ENCODE measurements at regions not wholly inside any gene's neighbourhood (a gene's known extent, or its start where the extent isn't known, plus 50 kb on each side); places are given as distances from the start of the nearest gene placed in this dataset.

GRCh38 chr17:74134991-74135390 lies 68.5 kb upstream of the RPL38 start:
- Histone ChIP-seq H2AFZ (ENCODE audit: insufficient read depth, low read depth, low read length, poor library complexity, severe bottlenecking) (no peak overlapping the region), H3K9ac (ENCODE audit: low read length) (no peak overlapping the region), H3K36me3 (replicated peaks in 1 of 2; ENCODE audit: control extremely low read depth in 1 of 2, control insufficient read depth in 1 of 2, extremely low read depth in 1 of 2, insufficient read depth in 2 of 2, low read length in 1 of 2) (no peaks in the 10 kb centered on the region), H3K9me3 (ENCODE audit: control extremely low read depth in 1 of 3, control insufficient read depth in 2 of 3, insufficient read depth in 1 of 3, low read length in 2 of 3) (peaks cover 0 to 11% (median 1%) of the 10 kb centered on the region in 3 donors), H3K4me2 (replicated peaks; ENCODE audit: low read depth, low read length, poor library complexity, severe bottlenecking) (no peak overlapping the region), H4K20me1 (ENCODE audit: control insufficient read depth, insufficient read depth, low read length, poor library complexity, severe bottlenecking) (no peaks in the 10 kb centered on the region), H3K27ac (ENCODE audit: low read length in 2 of 2) (no peak overlapping the region), H3K27me3 (replicated peaks in 1 of 4; ENCODE audit: control extremely low read depth in 1 of 4, control insufficient read depth in 3 of 4, insufficient read depth in 4 of 4, low read length in 3 of 4) (peaks cover 0 to 7% (median 2%) of the 10 kb centered on the region in 4 experiments), H3K4me1 (ENCODE audit: control insufficient read depth in 2 of 2, insufficient read depth in 2 of 2, low read length in 2 of 2) (no peaks in the 10 kb centered on the region), H3K4me3 (ENCODE audit: control extremely low read depth in 1 of 5, extremely low read depth in 1 of 5, insufficient read depth in 1 of 5, low read depth in 2 of 5, low read length in 4 of 5) (no peak overlapping the region), H3K79me2 (ENCODE audit: control insufficient read depth, insufficient read depth, low read length) (no peaks in the 10 kb centered on the region)
- CTCF ChIA-PET, result no interaction called here
- intact Hi-C loops (cut with micrococcal nuclease), result no loop called here
- no CpG with 5 or more reads among the region's 1 CpG for WGBS (ENCODE audit: insufficient coverage)
- Mint-ChIP-seq H3K4me1 (no peaks in the 10 kb centered on the region), H3K9me3 (ENCODE audit: insufficient read depth) (no peaks in the 10 kb centered on the region), H3K27ac (no peak overlapping the region), H3K4me3 (no peak overlapping the region), H3K27me3 (peaks cover 59% of the 10 kb centered on the region)
- TF ChIP-seq EZH2 (IDR thresholded peaks at IDR 0.05; ENCODE audit: borderline replicate concordance, insufficient read depth, low read depth, low read length, poor library complexity, severe bottlenecking), result no peak
- no peak for TF ChIP-seq CTCF (IDR thresholded peaks at IDR 0.05)
- DNase-seq (no peak), ATAC-seq (ENCODE audit: low read depth) (no peak)
- POLR2A ChIA-PET, result no interaction called here

- TF ChIP-seq EZH2 (IDR thresholded peaks at IDR 0.05; ENCODE audit: borderline replicate concordance, insufficient read depth, low read depth, low read length, poor library complexity, severe bottlenecking), result no peak
- TF ChIP-seq CTCF (IDR thresholded peaks at IDR 0.05), result no peak
- intact Hi-C loops (cut with micrococcal nuclease), result no loop called here
- CTCF ChIA-PET, result no interaction called here
- Histone ChIP-seq H3K79me2 (ENCODE audit: control insufficient read depth, insufficient read depth, low read length) (no peaks in the 10 kb centered on the region), H2AFZ (ENCODE audit: insufficient read depth, low read depth, low read length, poor library complexity, severe bottlenecking) (no peak overlapping the region), H4K20me1 (ENCODE audit: control insufficient read depth, insufficient read depth, low read length, poor library complexity, severe bottlenecking) (no peaks in the 10 kb centered on the region), H3K36me3 (replicated peaks in 1 of 2; ENCODE audit: control extremely low read depth in 1 of 2, control insufficient read depth in 1 of 2, extremely low read depth in 1 of 2, insufficient read depth in 2 of 2, low read length in 1 of 2) (no peaks in the 10 kb centered on the region), H3K4me2 (replicated peaks; ENCODE audit: low read depth, low read length, poor library complexity, severe bottlenecking) (no peak overlapping the region), H3K9me3 (ENCODE audit: control extremely low read depth in 1 of 3, control insufficient read depth in 2 of 3, insufficient read depth in 1 of 3, low read length in 2 of 3) (peaks cover 0 to 8% (median 1%) of the 10 kb centered on the region in 3 donors), H3K4me3 (ENCODE audit: control extremely low read depth in 1 of 5, extremely low read depth in 1 of 5, insufficient read depth in 1 of 5, low read depth in 2 of 5, low read length in 4 of 5) (no peak overlapping the region), H3K4me1 (ENCODE audit: control insufficient read depth in 2 of 2, insufficient read depth in 2 of 2, low read length in 2 of 2) (no peaks in the 10 kb centered on the region), H3K9ac (ENCODE audit: low read length) (no peak overlapping the region), H3K27me3 (replicated peaks in 1 of 4; ENCODE audit: control extremely low read depth in 1 of 4, control insufficient read depth in 3 of 4, insufficient read depth in 4 of 4, low read length in 3 of 4) (peaks cover 0 to 7% (median 2%) of the 10 kb centered on the region in 4 experiments), H3K27ac (ENCODE audit: low read length in 2 of 2) (no peak overlapping the region)
- H3K4me1 Mint-ChIP-seq, result no peaks in the 10 kb centered on the region
- H3K4me3 Mint-ChIP-seq, result no peak overlapping the region
- DNase-seq, result no peak
- no CpG with 5 or more reads among the region's 9 CpGs for WGBS (ENCODE audit: insufficient coverage)
- no peak for ATAC-seq (ENCODE audit: low read depth)
- no peak overlapping the region for H3K27ac Mint-ChIP-seq
- H3K27me3 Mint-ChIP-seq, result peaks cover 54% of the 10 kb centered on the region
- H3K9me3 Mint-ChIP-seq (ENCODE audit: insufficient read depth), result peaks cover 4% of the 10 kb centered on the region
- POLR2A ChIA-PET, result no interaction called here
Observed at GRCh38 chr17:74135391-74136167, 67.9 kb upstream of the RPL38 start.

Measured in B cell (primary cell).